Mesodermal cell (in vitro differentiated cells): ENCODE measurements at regions not wholly inside any gene's neighbourhood (a gene's known extent, or its start where the extent isn't known, plus 50 kb on each side); places are given as distances from the start of the nearest gene placed in this dataset.
"Not testable (repeated sequence)": the region's sequence is repeated elsewhere in the genome, so short reads cannot be mapped to it uniquely, and the experiment has no call there.

ENCODE experiments used
- H3K27ac ChIP-seq: 2 replicates; pipeline ENCODE4 v1.7.0; 2013; ENCODE audit warnings: mild to moderate bottlenecking, low read depth, low read length, moderate library complexity; ENCODE audit not compliant: severe bottlenecking
- H3K36me3 ChIP-seq: 2 replicates; pipeline ENCODE4 v1.7.1; 2013; ENCODE audit warnings: mild to moderate bottlenecking, low read length, moderate library complexity; ENCODE audit not compliant: control insufficient read depth, insufficient read depth
- H3K4me1 ChIP-seq: one replicate; pipeline ENCODE4 v1.7.1; 2013; ENCODE audit warnings: mild to moderate bottlenecking, low read length; ENCODE audit not compliant: insufficient read depth, control insufficient read depth, poor library complexity, severe bottlenecking
- H3K4me3 ChIP-seq: 2 replicates; pipeline ENCODE4 v1.7.0; 2013; ENCODE audit warnings: low read length, control low read depth, mild to moderate bottlenecking; ENCODE audit not compliant: insufficient read depth, poor library complexity, severe bottlenecking; ENCODE audit errors: extremely low read depth
- H3K9me3 ChIP-seq: 2 replicates; pipeline ENCODE4 v1.7.1; 2013; ENCODE audit warnings: mild to moderate bottlenecking, low read length, moderate library complexity; ENCODE audit not compliant: control insufficient read depth
- WGBS, 2 experiments: methylation state at CpG; one replicate each; pipeline ENCODE4 v1.1.5; 2013; ENCODE audit warnings: missing lambda C conversion rate in 2 of 2; ENCODE audit not compliant: insufficient coverage in 2 of 2; 5-methylcytosine and 5-hydroxymethylcytosine counted together

DNA sequence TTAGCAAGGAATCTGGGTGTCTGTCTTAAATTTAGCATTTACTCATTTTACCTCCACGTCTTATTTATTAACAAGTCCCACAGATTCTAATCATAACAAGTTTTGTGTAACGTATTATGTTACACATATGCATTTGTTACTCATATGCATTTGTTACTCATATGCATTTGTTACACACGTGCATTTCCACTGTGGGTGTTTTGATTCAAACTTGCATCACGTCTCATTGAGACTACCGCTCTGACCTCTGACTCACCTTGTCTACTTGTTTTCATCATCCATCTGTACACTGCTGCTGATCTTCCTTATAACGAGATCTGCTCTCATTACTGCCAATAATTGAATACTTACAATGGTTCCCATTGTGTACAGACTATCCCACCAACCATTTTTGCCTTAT, 1141.4 kb downstream of the TBL1XR1 start:
- Histone ChIP-seq H3K4me1 (no peaks in the 10 kb centered on the region), H3K27ac (no peak overlapping the region), H3K4me3 (no peak overlapping the region), H3K36me3 (no peaks in the 10 kb centered on the region), H3K9me3 (peaks cover 3% of the 10 kb centered on the region)
- 86 to 90% methylated on average over 4 of the region's 6 CpGs for WGBS, 2 experiments

DNA sequence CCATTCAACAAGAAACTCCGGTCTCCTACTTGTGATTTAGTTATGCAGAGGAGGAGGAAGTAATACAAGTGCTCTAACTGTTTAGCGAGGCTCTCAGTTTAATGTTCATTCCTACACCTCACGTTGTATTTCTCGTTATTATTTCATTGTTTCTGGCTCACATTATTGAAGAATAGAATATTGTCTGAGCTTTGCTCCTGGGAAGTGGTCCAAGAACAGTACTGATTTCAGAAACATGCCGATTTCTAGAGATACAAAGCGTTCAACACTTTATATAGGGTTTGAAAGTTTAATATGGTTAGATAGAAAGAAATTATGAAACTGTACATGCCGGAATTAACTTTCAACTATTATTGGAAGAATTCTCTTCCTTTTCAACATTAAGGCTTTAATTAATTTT, 1145.5 kb downstream of the TBL1XR1 start:
- no peaks in the 10 kb centered on the region for H3K36me3 ChIP-seq
- no peaks in the 10 kb centered on the region for H3K9me3 ChIP-seq
- no peak overlapping the region for H3K27ac ChIP-seq
- H3K4me1 ChIP-seq = no peaks in the 10 kb centered on the region
- no peak overlapping the region for H3K4me3 ChIP-seq
- WGBS, 2 experiments = 100% methylated on average over 2 of the region's 7 CpGs; no CpG with 5 or more reads in 1 of the 2 experiments

DNA sequence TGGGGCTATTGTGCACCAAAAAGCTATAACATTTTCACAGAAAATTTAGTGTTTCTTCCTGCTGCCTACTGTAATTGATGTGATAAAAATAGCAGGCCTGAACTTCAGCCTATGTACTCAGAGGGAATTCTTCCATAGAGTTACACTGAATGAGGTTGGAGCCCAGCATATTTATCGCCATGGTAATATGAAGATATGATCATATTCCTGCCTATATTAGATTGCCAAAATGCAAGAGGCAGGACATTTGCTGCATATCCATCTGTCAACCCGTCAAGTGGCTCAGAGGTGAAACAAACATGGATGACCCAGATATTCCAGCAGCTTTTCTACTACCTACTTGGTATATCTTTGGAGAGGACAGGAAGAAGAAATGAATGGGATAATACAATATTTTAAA, 1150.6 kb downstream of the TBL1XR1 start:
- Histone ChIP-seq H3K36me3 (no peaks in the 10 kb centered on the region), H3K27ac (no peak overlapping the region), H3K4me1 (peaks cover 4% of the 10 kb centered on the region), H3K4me3 (no peak overlapping the region), H3K9me3 (no peaks in the 10 kb centered on the region)
- no CpG with 5 or more reads among the region's 2 CpGs for WGBS, 2 experiments

DNA sequence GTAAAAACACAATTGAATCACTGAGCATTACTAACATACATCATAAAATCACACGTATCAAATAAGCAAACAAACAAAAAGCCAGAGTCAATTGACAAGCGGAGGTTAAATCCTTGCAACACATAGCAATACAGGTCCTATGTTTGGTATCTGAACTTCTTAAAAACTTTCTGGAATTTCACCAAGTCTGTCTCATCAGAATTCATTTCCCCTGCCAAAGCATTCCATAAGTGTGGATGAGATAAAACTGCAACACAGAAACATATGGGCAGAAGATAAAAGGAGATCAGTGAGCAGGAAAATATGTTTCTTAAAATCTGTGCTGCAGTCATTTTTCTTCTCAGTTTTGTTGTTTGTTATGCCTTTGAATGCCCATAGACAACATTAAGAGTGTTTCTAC, 1155.5 kb downstream of the TBL1XR1 start:
- no CpG with 5 or more reads among the region's 2 CpGs for WGBS, 2 experiments
- no peaks in the 10 kb centered on the region for H3K9me3 ChIP-seq
- no peak overlapping the region for H3K27ac ChIP-seq
- H3K4me1 ChIP-seq = peaks cover 8% of the 10 kb centered on the region
- H3K36me3 ChIP-seq = no peaks in the 10 kb centered on the region
- no peak overlapping the region for H3K4me3 ChIP-seq

DNA sequence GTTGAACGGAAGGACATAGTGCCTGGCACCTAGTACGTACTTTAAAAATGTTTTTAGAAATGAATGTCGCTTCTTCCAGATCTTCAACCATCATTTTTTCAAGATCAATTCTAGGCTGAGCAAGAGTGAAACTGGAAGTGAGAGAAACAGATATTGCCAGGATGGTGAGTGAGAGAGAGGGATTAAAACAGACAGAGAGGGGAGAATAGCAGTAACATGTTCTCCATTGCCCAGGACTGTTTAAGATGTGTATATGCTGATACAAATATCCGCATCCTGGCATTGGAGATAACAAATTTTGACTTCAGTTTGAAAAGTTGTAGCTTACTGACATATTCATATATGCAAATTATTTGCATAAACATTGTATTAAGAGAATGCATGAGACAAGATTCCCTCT, 1156.1 kb downstream of the TBL1XR1 start:
- no peaks in the 10 kb centered on the region for H3K36me3 ChIP-seq
- H3K4me1 ChIP-seq = peaks cover 8% of the 10 kb centered on the region
- H3K4me3 ChIP-seq = no peak overlapping the region
- H3K27ac ChIP-seq = no peak overlapping the region
- no peaks in the 10 kb centered on the region for H3K9me3 ChIP-seq
- no CpG with 5 or more reads among the region's 4 CpGs for WGBS, 2 experiments

DNA sequence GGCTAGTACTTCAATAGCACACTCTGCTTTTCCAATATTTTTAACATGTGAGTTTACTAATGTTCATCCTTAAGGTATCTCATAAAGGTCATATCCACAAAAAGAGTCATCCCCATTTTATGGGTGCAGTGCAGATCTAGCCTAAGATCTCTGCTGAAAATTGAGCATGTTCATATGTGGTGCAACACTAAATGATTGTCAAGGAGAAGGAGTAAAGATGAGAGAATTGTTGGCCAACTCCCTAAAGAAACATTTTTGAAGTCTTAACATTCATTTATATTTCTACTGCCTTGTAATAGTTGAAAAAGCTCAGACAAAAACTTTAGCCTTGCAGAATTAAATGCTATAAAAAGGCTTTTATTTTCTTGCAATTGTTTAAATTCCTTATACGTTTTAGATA, 1159.6 kb downstream of the TBL1XR1 start:
- Histone ChIP-seq H3K4me3 (no peak overlapping the region), H3K36me3 (no peaks in the 10 kb centered on the region), H3K9me3 (peaks cover 3% of the 10 kb centered on the region), H3K4me1 (peaks cover 8% of the 10 kb centered on the region), H3K27ac (no peak overlapping the region)
- WGBS, 2 experiments = no CpG with 5 or more reads among the region's 1 CpG

DNA sequence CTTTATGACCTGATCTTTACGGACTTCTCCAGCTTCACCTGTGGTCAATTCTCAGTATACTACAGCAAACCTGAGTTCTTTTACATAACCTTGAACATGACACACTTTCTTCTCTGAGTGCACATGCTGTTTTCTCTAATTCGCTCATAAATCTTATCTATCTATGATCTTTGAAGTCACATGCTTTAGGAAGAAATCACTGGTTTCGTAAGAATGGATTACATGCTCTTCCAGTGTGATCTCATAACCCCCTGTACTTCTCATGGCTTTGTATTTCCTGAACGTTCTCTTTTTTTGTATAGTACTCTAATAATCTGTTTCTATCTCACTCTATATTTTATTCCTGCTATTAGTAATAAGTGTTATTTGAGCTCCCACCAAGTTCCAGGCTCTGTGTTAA, 1165.2 kb downstream of the TBL1XR1 start:
- 92 to 100% methylated on average over 1 to 2 of the region's 4 CpGs for WGBS, 2 experiments
- H3K4me3 ChIP-seq = no peak overlapping the region
- H3K4me1 ChIP-seq = no peaks in the 10 kb centered on the region
- peaks cover 3% of the 10 kb centered on the region for H3K9me3 ChIP-seq
- no peaks in the 10 kb centered on the region for H3K36me3 ChIP-seq
- H3K27ac ChIP-seq = no peak overlapping the region

DNA sequence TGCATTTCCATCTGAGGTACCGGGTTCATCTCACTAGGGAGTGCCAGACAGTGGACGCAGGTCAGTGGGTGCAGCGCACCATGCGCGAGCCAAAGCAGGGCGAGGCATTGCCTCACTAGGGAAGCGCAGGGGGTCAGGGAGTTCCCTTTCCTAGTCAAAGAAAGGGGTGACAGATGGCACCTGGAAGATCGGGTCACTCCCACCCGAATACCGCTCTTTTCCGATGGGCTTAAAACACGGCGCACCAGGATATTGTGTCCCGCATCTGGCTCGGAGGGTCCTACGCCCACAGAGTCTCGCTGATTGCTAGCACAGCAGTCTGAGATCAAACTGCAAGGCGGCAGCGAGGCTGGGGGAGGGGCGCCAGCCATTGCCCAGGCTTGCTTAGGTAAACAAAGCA, 1157.1 kb downstream of the NAALADL2 start:
- WGBS, 2 experiments = 93 to 95% methylated on average over 7 to 16 of the region's 20 CpGs

DNA sequence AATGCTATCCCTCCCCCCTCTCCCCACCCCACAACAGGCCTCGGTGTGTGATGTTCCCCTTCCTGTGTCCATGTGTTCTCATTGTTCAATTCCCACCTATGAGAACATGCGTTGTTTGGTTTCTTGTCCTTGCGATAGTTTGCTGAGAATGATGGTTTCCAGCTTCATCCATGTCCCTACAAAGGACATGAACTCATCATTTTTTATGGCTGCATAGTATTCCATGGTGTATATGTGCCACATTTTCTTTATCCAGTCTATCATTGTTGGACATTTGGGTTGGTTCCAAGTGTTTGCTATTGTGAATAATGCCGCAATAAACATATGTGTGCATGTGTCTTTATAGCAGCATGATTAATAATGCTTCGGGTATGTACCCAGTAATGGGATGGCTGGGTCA, 1156.1 kb downstream of the NAALADL2 start:
- not testable (repeated sequence) for H3K27ac ChIP-seq

More for the DNA sequence above, 1157.1 kb downstream of the NAALADL2 start:
- H3K27ac ChIP-seq, H3K4me1 ChIP-seq, H3K36me3 ChIP-seq, H3K9me3 ChIP-seq, H3K4me3 ChIP-seq: not testable (repeated sequence)

DNA sequence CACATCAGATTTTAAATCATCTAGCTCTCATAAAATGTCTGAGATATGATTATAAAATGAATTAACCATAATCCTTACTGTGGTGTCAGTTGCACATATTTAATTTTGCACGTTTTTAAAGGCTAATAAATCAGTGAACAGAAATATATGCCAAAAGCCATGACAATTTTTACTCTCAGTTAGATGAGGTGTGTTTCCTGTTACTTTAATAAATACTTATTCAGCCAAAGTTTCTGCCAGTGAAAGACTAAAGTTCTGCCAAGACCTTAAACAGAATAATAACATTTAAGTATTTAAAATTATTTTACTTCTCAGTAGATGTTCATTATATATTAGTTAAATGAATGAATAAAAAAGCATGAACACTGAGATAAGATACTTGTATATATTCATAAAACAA, 1150.1 kb downstream of the NAALADL2 start:
- no CpG with 5 or more reads among the region's 1 CpG for WGBS, 2 experiments

More for the DNA sequence above, 1156.1 kb downstream of the NAALADL2 start:
- H3K4me3 ChIP-seq, H3K36me3 ChIP-seq, H3K4me1 ChIP-seq, H3K9me3 ChIP-seq: not testable (repeated sequence)
- 100% methylated on average over 1 to 2 of the region's 5 CpGs for WGBS, 2 experiments

DNA sequence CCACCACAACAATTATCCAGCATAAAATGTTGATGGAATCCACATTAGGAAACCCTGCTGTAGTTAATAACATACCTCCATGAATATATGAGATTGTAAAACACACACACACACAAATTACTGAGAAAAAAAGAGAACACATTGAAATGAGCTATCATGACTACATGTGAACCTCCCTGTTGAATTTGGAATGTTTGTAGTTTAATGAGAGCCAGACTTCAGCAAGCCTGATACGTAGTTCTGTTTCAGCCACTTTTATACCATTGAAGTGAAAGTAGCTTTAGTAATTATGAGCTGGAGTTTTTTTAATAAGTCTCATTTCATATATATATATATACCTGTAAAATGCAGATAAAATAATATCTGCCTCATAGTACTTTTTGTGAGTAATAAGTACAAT, 1146.4 kb downstream of the NAALADL2 start:
- Histone ChIP-seq H3K4me1 (no peaks in the 10 kb centered on the region), H3K9me3 (no peaks in the 10 kb centered on the region), H3K4me3 (no peak overlapping the region), H3K27ac (no peak overlapping the region), H3K36me3 (no peaks in the 10 kb centered on the region)
- WGBS, 2 experiments = no CpG with 5 or more reads among the region's 1 CpG

More for the DNA sequence above, 1150.1 kb downstream of the NAALADL2 start:
- no peaks in the 10 kb centered on the region for H3K36me3 ChIP-seq
- no peak overlapping the region for H3K4me3 ChIP-seq
- no peaks in the 10 kb centered on the region for H3K9me3 ChIP-seq
- no peaks in the 10 kb centered on the region for H3K4me1 ChIP-seq
- H3K27ac ChIP-seq = no peak overlapping the region
